ENCODE measurements at regions not wholly inside any gene's neighbourhood (a gene's known extent, or its start where the extent isn't known, plus 50 kb on each side); places are given as distances from the start of the nearest gene placed in this dataset.

- no peak for TF ChIP-seq CTCF (IDR thresholded peaks at IDR 0.05)
- TF ChIP-seq, protein P1, sequence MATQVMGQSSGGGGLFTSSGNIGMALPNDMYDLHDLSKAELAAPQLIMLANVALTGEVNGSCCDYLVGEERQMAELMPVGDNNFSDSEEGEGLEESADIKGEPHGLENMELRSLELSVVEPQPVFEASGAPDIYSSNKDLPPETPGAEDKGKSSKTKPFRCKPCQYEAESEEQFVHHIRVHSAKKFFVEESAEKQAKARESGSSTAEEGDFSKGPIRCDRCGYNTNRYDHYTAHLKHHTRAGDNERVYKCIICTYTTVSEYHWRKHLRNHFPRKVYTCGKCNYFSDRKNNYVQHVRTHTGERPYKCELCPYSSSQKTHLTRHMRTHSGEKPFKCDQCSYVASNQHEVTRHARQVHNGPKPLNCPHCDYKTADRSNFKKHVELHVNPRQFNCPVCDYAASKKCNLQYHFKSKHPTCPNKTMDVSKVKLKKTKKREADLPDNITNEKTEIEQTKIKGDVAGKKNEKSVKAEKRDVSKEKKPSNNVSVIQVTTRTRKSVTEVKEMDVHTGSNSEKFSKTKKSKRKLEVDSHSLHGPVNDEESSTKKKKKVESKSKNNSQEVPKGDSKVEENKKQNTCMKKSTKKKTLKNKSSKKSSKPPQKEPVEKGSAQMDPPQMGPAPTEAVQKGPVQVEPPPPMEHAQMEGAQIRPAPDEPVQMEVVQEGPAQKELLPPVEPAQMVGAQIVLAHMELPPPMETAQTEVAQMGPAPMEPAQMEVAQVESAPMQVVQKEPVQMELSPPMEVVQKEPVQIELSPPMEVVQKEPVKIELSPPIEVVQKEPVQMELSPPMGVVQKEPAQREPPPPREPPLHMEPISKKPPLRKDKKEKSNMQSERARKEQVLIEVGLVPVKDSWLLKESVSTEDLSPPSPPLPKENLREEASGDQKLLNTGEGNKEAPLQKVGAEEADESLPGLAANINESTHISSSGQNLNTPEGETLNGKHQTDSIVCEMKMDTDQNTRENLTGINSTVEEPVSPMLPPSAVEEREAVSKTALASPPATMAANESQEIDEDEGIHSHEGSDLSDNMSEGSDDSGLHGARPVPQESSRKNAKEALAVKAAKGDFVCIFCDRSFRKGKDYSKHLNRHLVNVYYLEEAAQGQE (IDR thresholded peaks at IDR 0.05; ENCODE audit: insufficient read depth in 1 of 2, low read depth in 2 of 2, low read length in 1 of 2) = no peak
- TF ChIP-seq POLR2AphosphoS5 (IDR thresholded peaks at IDR 0.05; ENCODE audit: low read depth, low read length) = no peak
- TF ChIP-seq SIN3A (IDR thresholded peaks at IDR 0.05; ENCODE audit: borderline replicate concordance, insufficient read depth, low read depth, low read length) = no peak
Measured at GRCh38 chr15:99492275-99492674, 73.5 kb upstream of the MEF2A start.
